ENCODE measurements at regions not wholly inside any gene's neighbourhood (a gene's known extent, or its start where the extent isn't known, plus 50 kb on each side); places are given as distances from the start of the nearest gene placed in this dataset.
"Not testable (repeated sequence)": the region's sequence is repeated elsewhere in the genome, so short reads cannot be mapped to it uniquely, and the experiment has no call there.

DNA sequence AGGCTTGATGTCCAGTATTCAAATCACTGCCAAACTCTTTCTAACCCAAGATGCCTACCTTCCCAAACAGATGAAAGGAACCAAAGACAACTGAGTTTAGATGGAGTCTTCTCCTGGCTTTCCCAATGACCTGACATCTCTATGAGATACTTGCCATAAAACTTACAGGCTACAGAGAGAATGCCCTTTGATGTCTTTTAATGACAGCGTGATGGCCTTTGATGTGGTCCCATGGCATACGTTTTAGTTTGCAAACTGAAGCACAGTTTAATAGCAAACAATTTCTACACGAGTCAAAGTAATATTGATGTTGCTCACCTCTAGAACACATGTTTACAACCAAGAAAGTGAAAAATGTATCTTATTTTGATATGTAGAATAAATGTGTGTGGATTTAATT lies 73.2 kb downstream of the ZIC4 start:
- H3K4me3 ChIP-seq (ENCODE audit: low read depth, low read length) = no peak overlapping the region
- TF ChIP-seq, protein P1, sequence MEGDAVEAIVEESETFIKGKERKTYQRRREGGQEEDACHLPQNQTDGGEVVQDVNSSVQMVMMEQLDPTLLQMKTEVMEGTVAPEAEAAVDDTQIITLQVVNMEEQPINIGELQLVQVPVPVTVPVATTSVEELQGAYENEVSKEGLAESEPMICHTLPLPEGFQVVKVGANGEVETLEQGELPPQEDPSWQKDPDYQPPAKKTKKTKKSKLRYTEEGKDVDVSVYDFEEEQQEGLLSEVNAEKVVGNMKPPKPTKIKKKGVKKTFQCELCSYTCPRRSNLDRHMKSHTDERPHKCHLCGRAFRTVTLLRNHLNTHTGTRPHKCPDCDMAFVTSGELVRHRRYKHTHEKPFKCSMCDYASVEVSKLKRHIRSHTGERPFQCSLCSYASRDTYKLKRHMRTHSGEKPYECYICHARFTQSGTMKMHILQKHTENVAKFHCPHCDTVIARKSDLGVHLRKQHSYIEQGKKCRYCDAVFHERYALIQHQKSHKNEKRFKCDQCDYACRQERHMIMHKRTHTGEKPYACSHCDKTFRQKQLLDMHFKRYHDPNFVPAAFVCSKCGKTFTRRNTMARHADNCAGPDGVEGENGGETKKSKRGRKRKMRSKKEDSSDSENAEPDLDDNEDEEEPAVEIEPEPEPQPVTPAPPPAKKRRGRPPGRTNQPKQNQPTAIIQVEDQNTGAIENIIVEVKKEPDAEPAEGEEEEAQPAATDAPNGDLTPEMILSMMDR (conservative IDR thresholded peaks at IDR 0.05; ENCODE audit: low read depth, low read length) = no peak
- DNase-seq (ENCODE audit: low read depth) = no peak

DNA sequence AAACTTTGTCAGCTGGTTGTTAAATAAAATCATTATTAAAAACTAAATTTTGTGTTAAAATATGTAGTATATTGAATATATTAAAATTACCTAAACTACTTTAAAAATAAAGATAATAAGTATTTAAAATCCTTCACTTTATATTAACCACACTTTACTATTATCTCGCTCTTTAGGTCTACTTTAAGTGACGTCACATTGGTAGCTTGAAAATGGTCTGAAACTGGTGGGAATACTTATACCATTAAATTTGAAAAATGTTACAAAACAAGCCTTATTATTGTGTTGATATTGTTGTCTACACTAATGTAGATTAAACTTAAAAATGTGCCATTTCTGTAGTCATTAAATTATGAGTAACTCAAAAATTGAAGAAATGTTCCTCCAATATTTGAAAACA lies 77.6 kb downstream of the ZIC4 start:
- TF ChIP-seq, protein P1 (conservative IDR thresholded peaks at IDR 0.05; ENCODE audit: low read depth, low read length) = no peak
- H3K4me3 ChIP-seq (ENCODE audit: low read depth, low read length) = no peak overlapping the region
- DNase-seq (ENCODE audit: low read depth) = no peak

DNA sequence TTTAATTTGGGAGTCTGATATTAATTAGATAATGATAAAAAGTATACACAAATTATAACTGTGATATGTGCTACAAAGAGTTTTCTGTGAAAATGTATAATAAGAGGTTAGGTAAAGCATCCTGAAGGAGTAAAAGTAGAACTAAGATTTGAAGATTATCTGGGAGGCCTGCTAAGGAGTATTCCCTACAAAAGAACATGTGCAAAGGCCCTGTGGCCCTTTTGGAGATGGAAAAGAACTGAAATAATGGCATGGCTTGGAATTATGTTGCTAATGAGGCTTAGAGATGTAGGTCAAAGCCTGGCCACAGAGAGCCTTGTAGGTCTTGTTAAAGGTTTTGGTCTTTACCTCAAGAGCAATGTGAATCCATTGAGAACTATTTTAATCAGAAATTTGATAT lies 82.0 kb downstream of the ZIC4 start:
- DNase-seq (ENCODE audit: low read depth) = no peak
- TF ChIP-seq, protein P1 (conservative IDR thresholded peaks at IDR 0.05; ENCODE audit: low read depth, low read length) = no peak
- H3K4me3 ChIP-seq (ENCODE audit: low read depth, low read length) = no peak overlapping the region

DNA sequence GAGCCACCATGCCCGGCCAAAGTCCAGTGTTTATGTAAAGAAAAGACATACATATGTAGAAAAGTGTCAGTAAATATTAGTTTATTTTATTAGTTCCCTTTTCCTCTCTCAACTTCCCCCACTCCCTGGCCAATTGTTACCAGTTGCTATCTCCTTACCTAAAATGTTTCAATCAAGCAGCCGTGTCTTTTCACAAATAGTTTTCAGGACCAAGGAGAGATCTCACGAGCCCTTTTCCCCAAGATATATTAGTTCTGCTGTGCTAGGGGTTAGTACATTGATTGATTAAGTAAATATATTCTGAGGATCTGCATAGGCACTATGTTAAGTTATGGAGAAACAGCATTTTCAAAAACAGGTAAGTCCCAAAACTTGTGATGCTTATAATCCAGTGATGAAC lies 87.4 kb downstream of the ZIC4 start:
- DNase-seq (ENCODE audit: low read depth) = no peak
- H3K4me3 ChIP-seq (ENCODE audit: low read depth, low read length) = no peak overlapping the region
- TF ChIP-seq, protein P1 (conservative IDR thresholded peaks at IDR 0.05; ENCODE audit: low read depth, low read length) = no peak

DNA sequence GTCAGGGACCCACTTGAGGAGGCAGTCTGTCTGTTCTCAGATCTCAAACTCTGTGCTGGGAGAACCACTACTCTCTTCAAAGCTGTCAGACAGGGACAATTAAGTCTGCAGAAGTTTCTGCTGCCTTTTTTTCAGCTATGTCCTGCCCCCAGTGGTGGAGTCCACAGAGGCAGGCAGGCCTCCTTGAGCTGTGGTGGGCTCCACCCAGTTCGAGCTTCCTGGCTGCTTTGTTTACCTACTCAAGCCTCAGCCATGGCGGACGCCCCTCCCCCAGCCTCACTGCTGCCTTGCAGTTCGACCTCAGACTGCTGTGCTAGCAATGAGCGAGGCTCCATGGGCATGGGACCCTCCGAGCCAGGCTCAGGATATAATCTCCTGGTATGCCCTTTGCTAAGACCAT lies 89.3 kb downstream of the ZIC4 start:
- DNase-seq (ENCODE audit: low read depth); H3K4me3 ChIP-seq (ENCODE audit: low read depth, low read length): not testable (repeated sequence)

DNA sequence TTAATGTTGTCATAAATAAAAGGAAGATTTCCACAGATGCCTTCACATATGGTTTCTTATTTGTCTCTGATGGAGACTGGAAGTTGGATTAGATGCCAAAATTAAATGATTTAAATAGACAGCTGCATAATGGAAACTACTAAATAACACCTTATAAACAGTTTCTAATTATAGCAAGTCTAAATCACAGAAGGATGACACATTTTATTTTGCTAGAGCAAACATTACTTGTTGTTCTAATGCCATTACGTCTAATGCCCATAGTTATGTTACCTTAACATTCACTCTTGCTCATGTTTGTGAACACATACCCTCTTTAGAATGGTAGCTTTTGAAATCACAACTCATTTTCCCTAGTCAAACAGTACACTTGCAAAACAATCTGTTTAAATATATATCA lies 92.8 kb downstream of the ZIC4 start:
- DNase-seq (ENCODE audit: low read depth) = no peak
- no peak overlapping the region for H3K4me3 ChIP-seq (ENCODE audit: low read depth, low read length)
- TF ChIP-seq, protein P1 (conservative IDR thresholded peaks at IDR 0.05; ENCODE audit: low read depth, low read length) = no peak

DNA sequence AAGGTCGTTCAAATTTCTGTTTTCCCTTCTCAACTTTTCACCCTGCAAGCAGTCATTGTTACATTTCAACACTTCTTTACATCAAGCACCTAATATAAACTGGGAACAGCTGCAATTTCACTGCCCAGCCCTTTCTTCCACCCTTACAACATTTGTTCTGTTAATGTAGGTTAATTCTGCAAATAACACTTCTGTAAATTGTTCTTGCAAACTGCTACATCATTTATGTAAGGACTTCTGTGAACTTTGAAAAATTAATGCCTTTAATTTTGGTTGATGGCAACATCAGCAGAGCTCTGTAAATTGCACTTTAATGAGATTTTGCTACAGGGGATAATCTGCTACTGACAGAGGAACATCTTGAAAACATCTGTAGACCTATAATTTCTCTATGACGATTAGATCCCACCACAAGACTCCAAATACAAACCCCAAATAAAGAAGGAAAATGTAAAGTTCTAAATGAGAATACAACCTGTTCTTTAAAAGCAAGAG lies 93.5 kb downstream of the ZIC4 start:
- no peak for DNase-seq (ENCODE audit: low read depth)
- TF ChIP-seq, protein P1 (conservative IDR thresholded peaks at IDR 0.05; ENCODE audit: low read depth, low read length) = no peak
- H3K4me3 ChIP-seq (ENCODE audit: low read depth, low read length) = no peak overlapping the region

DNA sequence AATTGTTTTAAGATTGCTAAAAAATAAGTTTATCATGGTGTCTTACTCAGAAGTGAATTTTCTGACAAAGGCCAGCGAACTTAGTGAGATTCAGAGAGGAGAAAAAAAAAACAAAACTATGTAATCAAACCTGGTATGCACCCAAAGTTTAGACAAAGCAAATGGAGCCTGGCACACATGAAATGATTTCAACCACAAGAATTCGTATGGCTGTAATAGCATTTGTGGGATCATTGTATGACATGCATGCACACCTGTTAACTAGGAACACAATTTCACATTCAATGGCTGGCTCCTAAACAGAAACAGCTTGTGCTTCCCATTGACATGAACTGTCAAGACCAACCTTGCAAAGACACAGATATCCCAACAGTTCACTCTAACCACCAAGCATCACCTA lies 94.6 kb downstream of the ZIC4 start:
- DNase-seq (ENCODE audit: low read depth) = no peak
- H3K4me3 ChIP-seq (ENCODE audit: low read depth, low read length) = no peak overlapping the region
- TF ChIP-seq, protein P1 (conservative IDR thresholded peaks at IDR 0.05; ENCODE audit: low read depth, low read length) = no peak
